ENCODE measurements at regions not wholly inside any gene's neighbourhood (a gene's known extent, or its start where the extent isn't known, plus 50 kb on each side); places are given as distances from the start of the nearest gene placed in this dataset.

DNA sequence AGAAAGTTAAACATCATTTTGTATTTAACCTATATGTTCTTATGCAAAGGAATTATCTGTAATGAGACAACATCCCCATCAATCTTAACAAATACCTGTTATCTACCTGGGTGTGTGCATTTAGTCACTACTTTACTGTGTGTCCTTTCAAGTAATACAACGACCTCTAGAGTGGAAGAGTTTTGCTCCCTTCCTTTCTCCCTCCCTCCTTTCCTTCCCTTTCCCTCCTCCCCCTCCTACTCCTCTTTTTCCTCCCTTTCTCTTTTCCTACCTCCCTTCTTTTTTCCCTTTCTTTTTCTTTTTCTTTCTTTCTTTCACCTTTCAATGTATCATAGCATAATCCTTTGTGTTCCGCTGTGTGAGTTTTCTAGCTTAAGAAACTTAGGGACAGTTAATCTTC lies 532.3 kb downstream of the SLC4A3 start:
- no peak for DNase-seq

- DNase-seq = no peak
Measured at GRCh38 chr2:220162320-220162719, 534.9 kb downstream of the SLC4A3 start.

DNA sequence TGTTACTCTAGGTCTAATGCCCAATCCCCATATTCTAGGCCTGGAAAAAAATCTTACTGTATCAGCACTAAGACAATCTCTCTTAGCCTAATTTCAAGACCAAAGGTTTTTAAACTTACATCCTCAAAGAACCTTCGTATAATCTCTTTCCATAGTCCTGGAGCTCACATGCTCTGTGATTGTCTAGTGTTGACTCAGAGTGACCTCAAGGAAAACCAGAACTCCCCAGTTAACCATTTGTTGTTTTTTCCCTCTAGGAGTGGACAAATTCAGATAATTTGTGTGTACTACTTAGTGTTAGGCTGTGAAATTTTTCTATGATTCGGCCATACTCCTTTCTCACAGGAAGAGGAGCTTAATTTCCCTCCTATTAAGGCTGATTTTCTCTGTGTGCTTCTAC lies 536.1 kb downstream of the SLC4A3 start:
- no peak for DNase-seq

- no peak for DNase-seq
Measured at GRCh38 chr2:220165401-220165800, 538.0 kb downstream of the SLC4A3 start.

- DNase-seq = no peak
Measured at GRCh38 chr2:220166616-220167015, 539.2 kb downstream of the SLC4A3 start.

GRCh38 chr2:220167956-220168355 lies 540.5 kb downstream of the SLC4A3 start:
- DNase-seq = no peak

DNA sequence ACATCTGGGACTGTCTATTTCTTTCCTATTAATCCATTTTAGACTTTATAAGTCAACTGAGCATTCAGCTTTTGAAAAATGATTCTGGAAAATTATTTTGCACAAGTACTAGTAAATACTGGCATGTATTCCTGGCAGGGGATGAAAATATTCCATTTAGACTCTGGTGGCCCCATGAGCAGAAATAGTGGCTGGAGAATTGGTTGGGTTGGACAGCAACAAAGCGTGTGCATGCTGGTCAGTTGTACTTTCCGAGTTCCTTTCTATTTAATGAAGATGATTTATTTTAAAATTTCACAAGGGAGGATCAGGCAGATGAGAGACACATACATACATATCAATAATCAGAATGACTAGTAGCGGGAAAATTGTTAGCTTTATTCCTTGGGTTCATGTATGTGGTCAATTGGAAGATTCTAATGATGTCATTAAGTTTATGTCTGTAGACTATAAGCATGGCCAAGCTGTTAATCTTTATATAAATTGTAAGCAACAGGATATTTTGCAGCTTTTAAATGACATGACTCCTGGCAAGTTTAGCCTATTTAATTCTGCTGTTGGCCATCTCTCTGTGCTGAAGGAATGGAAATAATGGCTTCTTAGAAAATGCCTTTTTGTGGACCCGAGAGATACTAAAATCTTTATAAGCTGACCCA lies 541.6 kb downstream of the SLC4A3 start:
- no peak for DNase-seq

DNA sequence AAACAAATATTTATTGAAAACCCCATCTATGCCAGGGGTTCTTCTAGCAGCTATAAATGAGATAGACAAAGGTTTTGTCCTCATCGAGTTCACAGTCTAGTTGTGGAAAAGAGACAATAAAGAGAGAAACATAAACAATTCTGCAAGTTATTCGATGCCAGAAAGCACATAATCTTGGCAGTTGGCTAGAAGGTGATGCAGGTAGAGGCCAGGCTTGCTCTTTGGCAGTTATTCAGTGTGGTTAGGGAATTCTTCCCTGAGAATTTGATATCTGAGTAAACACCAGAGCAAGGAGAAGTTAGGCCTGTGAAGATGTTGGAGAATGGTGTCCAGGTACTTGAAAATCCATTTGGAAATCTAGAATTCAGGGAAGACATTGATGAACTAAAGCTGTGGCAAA lies 547.4 kb downstream of the SLC4A3 start:
- DNase-seq = no peak

- no peak for DNase-seq
Measured at GRCh38 chr2:220175967-220176366, 548.5 kb downstream of the SLC4A3 start.

DNA sequence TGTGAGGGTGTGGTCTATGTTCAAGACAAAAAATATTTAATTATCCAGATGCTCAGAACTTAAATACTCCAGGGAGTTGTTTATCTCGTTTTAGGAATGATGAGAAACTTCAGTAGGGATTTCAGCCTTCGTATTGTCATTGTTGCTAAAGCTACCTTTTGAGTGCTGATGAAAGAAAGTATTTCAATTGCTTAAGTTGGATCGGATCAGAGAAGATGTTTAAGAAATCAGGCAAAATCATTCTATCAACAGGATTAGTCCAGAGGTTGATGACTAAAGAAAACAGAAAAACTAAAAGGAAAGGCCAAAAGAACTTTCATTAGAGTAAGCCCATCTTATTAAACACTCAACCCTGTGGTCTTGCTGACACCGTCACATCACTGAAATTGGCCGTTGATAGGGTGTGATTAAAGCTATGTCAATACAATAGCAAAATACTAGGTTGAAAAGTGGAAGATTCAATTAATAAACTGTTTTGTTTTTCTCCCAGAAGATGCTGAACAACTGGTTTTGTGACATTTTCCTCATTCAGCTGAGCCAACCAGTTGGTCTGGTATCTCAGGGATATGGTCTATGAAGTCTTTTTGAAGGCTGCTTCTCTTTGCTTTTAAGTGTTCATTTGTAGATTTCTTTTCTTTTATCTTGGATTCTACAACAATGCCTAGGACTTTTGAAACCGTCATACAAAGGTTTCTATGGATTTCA lies 551.7 kb downstream of the SLC4A3 start:
- no peak for DNase-seq

GRCh38 chr2:220181165-220181564 lies 553.7 kb downstream of the SLC4A3 start:
- DNase-seq = no peak

GRCh38 chr2:220182790-220183189 lies 555.4 kb downstream of the SLC4A3 start:
- no peak for DNase-seq

GRCh38 chr2:220185766-220186305 lies 558.4 kb downstream of the SLC4A3 start:
- no peak for DNase-seq

- DNase-seq = peak in 1 of 51 donors; percentile 8
Measured at GRCh38 chr2:220188031-220188430, 560.6 kb downstream of the SLC4A3 start.

GRCh38 chr2:220191031-220191430 lies 563.6 kb downstream of the SLC4A3 start:
- no peak for DNase-seq

DNA sequence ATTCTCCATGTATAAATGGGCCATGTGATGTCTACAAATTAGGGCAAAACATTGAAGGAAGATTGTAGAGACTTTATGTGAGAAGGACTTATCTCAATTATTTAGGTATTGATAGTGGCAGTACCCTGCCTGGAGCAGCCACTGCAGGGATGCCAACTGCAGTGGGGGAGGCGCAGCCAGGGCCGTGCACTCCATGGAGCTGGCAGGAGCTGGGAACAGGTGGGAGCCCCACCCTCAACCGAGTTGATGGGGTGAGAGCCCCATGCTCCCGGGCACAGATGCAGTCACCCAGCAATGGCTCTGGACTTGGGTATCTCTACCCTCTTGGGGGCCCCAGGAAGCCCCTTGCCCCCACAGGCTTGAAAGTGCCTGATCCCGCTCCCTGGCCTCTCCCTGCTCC lies 564.3 kb downstream of the SLC4A3 start:
- no peak for DNase-seq

DNA sequence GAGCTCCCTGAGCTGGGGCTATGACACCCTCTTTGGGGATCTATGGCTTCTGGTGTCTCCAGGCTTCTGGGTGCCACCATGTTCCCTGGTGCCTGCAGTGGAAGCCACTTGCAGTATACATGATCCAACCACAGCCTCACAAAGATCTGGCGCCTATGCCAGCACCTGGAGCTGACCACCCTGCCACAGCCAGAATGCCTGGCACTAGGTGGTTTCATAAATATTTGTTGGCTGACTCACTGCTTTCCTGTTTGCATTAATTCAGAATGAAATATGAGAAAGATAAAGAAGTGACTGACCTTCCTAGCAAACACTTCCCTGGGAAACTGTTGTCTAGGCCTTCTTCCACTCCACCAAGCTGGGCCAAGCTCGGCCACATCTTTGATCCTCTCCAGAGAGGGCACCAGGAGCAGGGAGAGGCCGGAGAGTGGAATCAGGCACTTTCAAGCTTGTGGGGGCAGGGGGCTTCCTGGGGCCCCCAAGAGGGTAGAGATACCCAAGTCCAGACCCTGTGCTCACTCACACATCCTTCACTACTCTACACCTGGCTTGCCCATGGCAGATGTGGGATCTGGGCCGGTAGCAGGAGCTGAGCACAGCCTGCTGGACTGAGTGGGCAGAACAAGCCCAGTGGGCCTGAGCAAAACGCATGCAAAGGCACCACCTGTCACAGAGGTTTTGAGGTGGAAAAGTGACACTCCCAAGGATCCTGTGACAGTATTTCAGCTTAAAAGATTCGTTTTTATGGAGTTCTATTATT lies 565.7 kb downstream of the SLC4A3 start:
- no peak for DNase-seq

- DNase-seq = no peak
Measured at GRCh38 chr2:220194630-220195584, 567.5 kb downstream of the SLC4A3 start.

GRCh38 chr2:220198896-220199295 lies 571.5 kb downstream of the SLC4A3 start:
- DNase-seq = peak in 1 of 51 donors; percentile 18

DNA sequence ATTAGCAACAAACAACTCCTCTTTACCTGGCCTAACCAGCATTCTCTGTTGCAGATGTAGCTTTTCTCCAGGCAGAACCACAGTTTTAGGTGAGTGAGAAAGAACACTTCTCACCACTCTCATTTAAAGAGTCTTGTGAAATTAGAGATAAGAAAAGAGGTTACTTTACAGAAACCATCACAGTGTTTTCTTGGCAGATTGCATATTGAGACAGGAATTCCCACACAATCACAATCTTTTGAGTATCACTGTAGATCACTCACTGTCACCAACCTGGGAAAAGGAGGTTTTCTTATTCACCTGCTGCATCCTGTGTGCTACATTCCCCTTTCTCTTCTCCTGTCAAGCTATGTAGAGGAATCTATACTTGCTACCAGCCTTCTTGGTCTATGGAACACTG lies 574.6 kb downstream of the SLC4A3 start:
- no peak for DNase-seq

- no peak for DNase-seq
Measured at GRCh38 chr2:220209093-220209492, 581.7 kb downstream of the SLC4A3 start.

Measured in hypothalamus (tissue), 51 donors.